ENCODE measurements at regions not wholly inside any gene's neighbourhood (a gene's known extent, or its start where the extent isn't known, plus 50 kb on each side); places are given as distances from the start of the nearest gene placed in this dataset.
"Not testable (repeated sequence)": the region's sequence is repeated elsewhere in the genome, so short reads cannot be mapped to it uniquely, and the experiment has no call there.

GRCh38 chr6:139961190-139961589 lies 586.7 kb upstream of the CITED2 start:
- ATAC-seq (ENCODE audit: low FRiP score) (no peak), DNase-seq (ENCODE audit: low spot score) (no peak)
- TF ChIP-seq CTCF (IDR thresholded peaks at IDR 0.05): no peak

- DNase-seq (ENCODE audit: low spot score) (no peak), ATAC-seq (ENCODE audit: low FRiP score) (no peak)
- TF ChIP-seq CTCF (IDR thresholded peaks at IDR 0.05): no peak
Measured at GRCh38 chr6:139960671-139961070, 586.2 kb upstream of the CITED2 start.

- no peak for DNase-seq (ENCODE audit: low spot score)
- no peak for ATAC-seq (ENCODE audit: low FRiP score)
- no peak for TF ChIP-seq CTCF (IDR thresholded peaks at IDR 0.05)
Measured at GRCh38 chr6:139955366-139956155, 581.1 kb upstream of the CITED2 start.

- TF ChIP-seq CTCF (IDR thresholded peaks at IDR 0.05): no peak
- no peak for ATAC-seq (ENCODE audit: low FRiP score)
Measured at GRCh38 chr6:139954463-139955071, 580.1 kb upstream of the CITED2 start.

DNA sequence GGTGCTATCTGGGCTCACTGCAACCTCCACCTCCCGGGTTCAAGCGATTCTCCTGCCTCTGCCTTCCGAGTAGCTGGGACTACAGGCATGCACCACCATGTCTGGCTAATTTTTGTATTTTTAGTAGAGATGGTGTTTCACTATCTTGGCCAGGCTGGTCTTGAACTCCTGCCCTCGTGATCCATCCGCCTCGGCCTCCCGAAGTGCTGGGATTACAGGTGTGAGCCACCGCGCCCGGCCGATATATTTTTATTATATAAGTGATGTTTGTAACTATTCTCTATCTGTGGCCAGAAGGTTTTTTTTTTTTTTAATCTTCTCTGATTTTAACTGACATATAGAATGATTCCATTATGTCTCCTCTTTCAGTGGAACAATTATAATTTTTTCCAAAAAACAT lies 579.3 kb upstream of the CITED2 start:
- not testable (repeated sequence) for ATAC-seq (ENCODE audit: low FRiP score); DNase-seq (ENCODE audit: low spot score)

More at GRCh38 chr6:139954463-139955071, 580.1 kb upstream of the CITED2 start:
- no peak for DNase-seq (ENCODE audit: low spot score)

DNA sequence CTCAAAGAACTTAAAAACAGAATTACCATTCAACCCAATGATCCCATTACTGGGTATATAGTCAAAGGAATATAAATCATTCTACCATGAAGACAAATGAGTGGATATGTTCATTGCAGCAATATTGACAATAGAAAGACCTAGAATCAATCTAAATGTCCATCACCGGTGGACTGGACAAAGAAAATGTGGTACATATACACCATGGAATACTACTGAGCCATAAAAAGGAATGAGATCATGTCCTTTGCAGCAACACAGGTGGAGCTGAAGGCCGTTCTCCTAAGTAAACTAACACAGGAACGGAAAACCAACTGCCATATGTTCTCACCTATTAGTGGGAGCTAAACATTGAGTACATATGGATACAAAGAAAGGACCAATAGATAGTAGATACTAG lies 576.7 kb upstream of the CITED2 start:
- no peak for ATAC-seq (ENCODE audit: low FRiP score)
- TF ChIP-seq CTCF (IDR thresholded peaks at IDR 0.05): no peak
- no peak for DNase-seq (ENCODE audit: low spot score)

DNA sequence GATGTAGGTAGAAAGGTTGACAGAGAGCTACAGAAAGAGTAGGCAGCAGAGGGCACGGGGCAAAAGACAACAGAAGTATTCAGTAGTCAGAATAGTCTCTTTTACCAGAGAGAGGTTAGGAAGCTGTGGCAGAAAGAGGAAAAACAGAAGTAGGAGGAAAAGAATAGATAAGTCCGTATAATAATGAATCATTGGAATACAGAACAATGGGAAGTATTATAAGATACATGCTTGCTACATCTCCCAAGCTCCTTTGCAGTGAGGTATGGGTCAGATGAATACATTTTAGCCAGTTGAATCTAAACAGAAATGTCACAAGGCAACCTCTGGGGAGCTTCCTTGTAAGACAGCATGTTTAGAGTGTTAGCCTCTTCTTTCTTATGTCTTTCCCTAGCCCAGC lies 570.5 kb upstream of the CITED2 start:
- DNase-seq (ENCODE audit: low spot score): no peak
- TF ChIP-seq CTCF (IDR thresholded peaks at IDR 0.05): no peak
- ATAC-seq (ENCODE audit: low FRiP score): no peak
